ENCODE measurements at regions not wholly inside any gene's neighbourhood (a gene's known extent, or its start where the extent isn't known, plus 50 kb on each side); places are given as distances from the start of the nearest gene placed in this dataset.
A peak's percentile ranks its signal among the peaks of the same experiment; 100 is the strongest.

- no peak for DNase-seq (ENCODE audit: low read depth)
- no peak overlapping the region for H3K4me3 ChIP-seq (ENCODE audit: control insufficient read depth, low read depth, low read length)
- no peak for TF ChIP-seq CTCF (conservative IDR thresholded peaks at IDR 0.05; ENCODE audit: control insufficient read depth, insufficient read depth, low read depth, low read length)
Observed at GRCh38 chr16:66224626-66225025, 141.9 kb upstream of the CDH5 start.

- DNase-seq (ENCODE audit: low read depth): no peak
- TF ChIP-seq CTCF (conservative IDR thresholded peaks at IDR 0.05; ENCODE audit: control insufficient read depth, insufficient read depth, low read depth, low read length): no peak
- H3K4me3 ChIP-seq (ENCODE audit: control insufficient read depth, low read depth, low read length): no peak overlapping the region
Observed at GRCh38 chr16:66224186-66224585, 142.3 kb upstream of the CDH5 start.

- H3K4me3 ChIP-seq (ENCODE audit: control insufficient read depth, low read depth, low read length): no peak overlapping the region
- peak; percentile 95 for DNase-seq (ENCODE audit: low read depth)
- no peak for TF ChIP-seq CTCF (conservative IDR thresholded peaks at IDR 0.05; ENCODE audit: control insufficient read depth, insufficient read depth, low read depth, low read length)
Observed at GRCh38 chr16:66223176-66223780, 143.2 kb upstream of the CDH5 start.

GRCh38 chr16:66222756-66223155 is 143.7 kb upstream of the CDH5 start:
- H3K4me3 ChIP-seq (ENCODE audit: control insufficient read depth, low read depth, low read length): no peak overlapping the region
- TF ChIP-seq CTCF (conservative IDR thresholded peaks at IDR 0.05; ENCODE audit: control insufficient read depth, insufficient read depth, low read depth, low read length): no peak
- peak; percentile 33 for DNase-seq (ENCODE audit: low read depth)

GRCh38 chr16:66220702-66221101 is 145.8 kb upstream of the CDH5 start:
- no peak overlapping the region for H3K4me3 ChIP-seq (ENCODE audit: control insufficient read depth, low read depth, low read length)
- TF ChIP-seq CTCF (conservative IDR thresholded peaks at IDR 0.05; ENCODE audit: control insufficient read depth, insufficient read depth, low read depth, low read length): no peak
- no peak for DNase-seq (ENCODE audit: low read depth)

GRCh38 chr16:66219491-66219890 is 147.0 kb upstream of the CDH5 start:
- DNase-seq (ENCODE audit: low read depth): no peak
- no peak overlapping the region for H3K4me3 ChIP-seq (ENCODE audit: control insufficient read depth, low read depth, low read length)
- TF ChIP-seq CTCF (conservative IDR thresholded peaks at IDR 0.05; ENCODE audit: control insufficient read depth, insufficient read depth, low read depth, low read length): no peak

GRCh38 chr16:66212428-66212827 is 154.1 kb upstream of the CDH5 start:
- no peak for DNase-seq (ENCODE audit: low read depth)
- TF ChIP-seq CTCF (conservative IDR thresholded peaks at IDR 0.05; ENCODE audit: control insufficient read depth, insufficient read depth, low read depth, low read length): no peak
- no peak overlapping the region for H3K4me3 ChIP-seq (ENCODE audit: control insufficient read depth, low read depth, low read length)

Data from fibroblast of mammary gland (primary cell).